ENCODE measurements at regions not wholly inside any gene's neighbourhood (a gene's known extent, or its start where the extent isn't known, plus 50 kb on each side); places are given as distances from the start of the nearest gene placed in this dataset.

DNA sequence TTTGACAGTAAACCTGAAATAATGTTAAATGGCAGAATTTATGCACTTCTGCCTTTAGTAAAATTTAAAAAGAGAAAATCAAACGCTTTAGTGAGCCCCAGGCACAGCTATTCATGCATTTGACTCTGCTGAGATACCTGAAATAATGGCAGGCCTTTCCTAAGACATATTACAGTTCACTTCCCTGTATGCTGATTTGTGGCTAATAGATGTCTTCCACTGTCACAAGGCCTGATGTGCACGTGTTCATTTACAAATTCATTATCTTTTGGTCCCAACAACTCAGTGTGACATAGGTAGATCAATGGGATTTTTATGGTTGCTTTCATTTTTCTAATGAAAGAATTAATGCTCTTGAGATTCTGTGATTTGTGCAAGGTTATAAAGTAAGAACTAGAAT, 449.7 kb upstream of the RGS17 start:
- no peak for TF ChIP-seq EP300 (IDR thresholded peaks at IDR 0.05)
- TF ChIP-seq POLR2A (IDR thresholded peaks at IDR 0.05), result no peak
